Neural cell (in vitro differentiated cells): ENCODE measurements at regions not wholly inside any gene's neighbourhood (a gene's known extent, or its start where the extent isn't known, plus 50 kb on each side); places are given as distances from the start of the nearest gene placed in this dataset.

ENCODE experiments used
- EZH2 ChIP-seq: fragments of 200-600, 300-800 bp; shearing (Covaris generic), sonication (generic); IDR thresholded peaks from 2 replicates; pipeline ENCODE4 v1.6.1; 2014; ENCODE audit warnings: antibody characterized with exemption, low read length, borderline replicate concordance, mild to moderate bottlenecking; ENCODE audit not compliant: insufficient read depth, poor library complexity, severe bottlenecking
- REST ChIP-seq: IDR thresholded peaks from 2 replicates; pipeline ENCODE4 v1.6.1; 2012; ENCODE audit warnings: borderline replicate concordance
- TAF1 ChIP-seq: IDR thresholded peaks from 2 replicates; pipeline ENCODE4 v1.6.1; 2012; ENCODE audit warnings: low read depth

GRCh38 chr22:48683640-48684039 is 1144.0 kb downstream of the BRD1 start:
- TF ChIP-seq TAF1 (no peak), REST (no peak), EZH2 (no peak)
